ENCODE measurements at regions not wholly inside any gene's neighbourhood (a gene's known extent, or its start where the extent isn't known, plus 50 kb on each side); places are given as distances from the start of the nearest gene placed in this dataset.

DNA sequence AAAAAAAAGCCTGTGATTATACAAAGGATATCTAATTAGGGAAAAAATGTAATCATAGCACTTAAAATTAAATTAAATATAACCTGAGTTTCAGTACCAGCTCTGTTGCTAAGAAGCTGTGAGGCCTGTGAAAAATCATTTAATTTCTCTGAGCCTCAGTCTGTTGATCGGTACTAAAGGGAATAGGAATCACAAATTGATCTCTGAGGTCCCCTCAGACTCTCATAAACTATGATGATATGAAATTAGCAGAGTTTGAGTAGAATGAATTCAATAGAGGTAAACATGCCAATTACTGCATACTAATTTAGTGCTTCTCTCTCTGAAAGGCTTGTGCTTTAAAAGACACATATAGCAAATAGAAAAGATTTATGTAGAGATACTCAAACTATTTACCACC is 416.8 kb upstream of the NCAM2 start:
- H3K9me3 Mint-ChIP-seq, result peaks cover 1% of the 10 kb centered on the region
- H3K4me3 Mint-ChIP-seq, result no peak overlapping the region
- no peak overlapping the region for H3K27ac Mint-ChIP-seq
- no peak for DNase-seq (ENCODE audit: low spot score in 2 of 2)
- ATAC-seq (ENCODE audit: low read depth), result no peak
- no peaks in the 10 kb centered on the region for H3K36me3 Mint-ChIP-seq
- no peaks in the 10 kb centered on the region for H3K4me1 Mint-ChIP-seq
- H3K27me3 Mint-ChIP-seq, result no peaks in the 10 kb centered on the region

DNA sequence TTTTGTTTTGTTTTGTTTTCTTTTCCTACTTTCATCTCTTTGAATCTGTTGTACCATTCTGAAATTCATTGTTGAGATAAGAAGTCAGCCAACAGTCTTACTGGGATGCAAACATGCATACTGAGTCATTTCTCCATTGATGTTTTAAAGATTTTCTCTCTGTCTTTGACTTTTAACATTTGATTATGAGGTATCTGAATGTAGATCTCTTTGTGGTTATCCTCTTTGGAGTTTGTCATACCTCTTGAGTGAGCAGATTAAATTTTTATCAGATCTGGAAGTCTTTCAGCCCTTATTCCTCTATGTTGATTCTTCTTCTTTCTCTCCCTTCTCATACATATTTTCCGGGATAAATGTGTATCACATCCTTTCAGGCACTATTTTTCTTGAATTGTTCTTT is 406.9 kb upstream of the NCAM2 start:
- Mint-ChIP-seq H3K9me3 (peaks cover 4% of the 10 kb centered on the region), H3K4me3 (no peak overlapping the region), H3K4me1 (no peaks in the 10 kb centered on the region), H3K27me3 (no peaks in the 10 kb centered on the region), H3K27ac (no peak overlapping the region), H3K36me3 (no peaks in the 10 kb centered on the region)
- DNase-seq (ENCODE audit: low spot score in 2 of 2) (no peak), ATAC-seq (ENCODE audit: low read depth) (no peak)

DNA sequence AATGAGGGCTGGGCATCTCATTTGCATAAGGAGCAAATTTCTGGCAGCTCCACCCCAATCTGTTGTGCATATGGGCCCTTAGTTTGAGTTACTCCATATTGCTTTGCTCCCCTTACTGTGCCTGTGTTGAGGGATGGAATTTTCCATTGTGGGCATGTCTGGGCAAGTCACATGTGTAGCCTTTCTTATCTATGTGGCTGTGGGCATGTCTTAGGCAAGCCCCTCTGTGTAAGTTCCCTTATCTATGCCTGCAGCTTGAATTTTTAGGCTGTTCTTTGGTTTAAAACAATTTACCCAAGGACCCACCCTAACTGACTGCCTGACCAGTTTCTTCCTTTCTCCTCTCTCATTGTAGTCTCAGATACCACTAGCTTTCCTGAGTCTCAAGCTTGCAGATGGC is 405.7 kb upstream of the NCAM2 start:
- no peak overlapping the region for H3K4me3 Mint-ChIP-seq
- ATAC-seq (ENCODE audit: low read depth), result no peak
- no peak for DNase-seq (ENCODE audit: low spot score in 2 of 2)
- peaks cover 4% of the 10 kb centered on the region for H3K9me3 Mint-ChIP-seq
- no peak overlapping the region for H3K27ac Mint-ChIP-seq
- H3K27me3 Mint-ChIP-seq, result no peaks in the 10 kb centered on the region
- no peaks in the 10 kb centered on the region for H3K4me1 Mint-ChIP-seq
- no peaks in the 10 kb centered on the region for H3K36me3 Mint-ChIP-seq

DNA sequence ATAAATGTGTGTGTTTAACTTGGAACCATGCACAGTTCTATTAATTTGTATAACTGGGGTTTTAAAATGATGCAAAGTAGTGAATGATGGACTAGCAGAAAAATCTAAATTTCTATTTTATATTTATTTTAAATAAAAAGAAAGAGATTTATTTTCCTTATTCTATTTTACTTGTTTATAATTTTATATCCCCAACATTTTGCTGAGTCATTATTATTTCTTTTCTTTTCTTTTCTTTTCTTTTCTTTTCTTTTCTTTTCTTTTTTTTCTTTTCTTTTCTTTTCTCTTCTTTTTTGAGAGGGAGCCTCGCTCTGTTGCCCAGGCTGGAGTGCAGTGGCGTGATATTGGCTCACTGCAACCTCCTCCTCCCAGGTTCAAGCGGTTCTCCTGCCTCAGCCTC is 395.0 kb upstream of the NCAM2 start:
- no peaks in the 10 kb centered on the region for H3K4me1 Mint-ChIP-seq
- H3K27me3 Mint-ChIP-seq, result no peaks in the 10 kb centered on the region
- DNase-seq (ENCODE audit: low spot score in 2 of 2), result no peak
- H3K27ac Mint-ChIP-seq, result no peak overlapping the region
- H3K36me3 Mint-ChIP-seq, result no peaks in the 10 kb centered on the region
- no peak for ATAC-seq (ENCODE audit: low read depth)
- peaks cover 3% of the 10 kb centered on the region for H3K9me3 Mint-ChIP-seq
- H3K4me3 Mint-ChIP-seq, result no peak overlapping the region

DNA sequence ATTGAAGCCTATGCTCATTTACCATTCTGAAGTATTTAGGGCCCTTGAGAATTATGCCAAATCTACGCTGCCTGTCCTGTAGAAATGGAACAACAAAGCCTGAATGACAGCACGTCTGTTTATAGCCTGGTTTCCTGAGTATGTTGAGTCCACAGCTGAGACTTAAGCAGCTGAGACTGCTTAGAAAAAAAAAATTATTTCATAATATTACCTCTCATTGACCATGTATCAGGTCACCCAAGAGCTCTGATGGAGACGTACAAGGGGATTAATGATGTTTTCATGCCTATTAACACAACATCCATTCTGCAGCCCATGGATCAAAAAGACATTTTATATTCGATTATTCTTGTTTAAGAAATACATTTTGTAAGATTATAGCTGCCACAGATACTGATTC is 387.2 kb upstream of the NCAM2 start:
- no peaks in the 10 kb centered on the region for H3K27me3 Mint-ChIP-seq
- DNase-seq (ENCODE audit: low spot score in 2 of 2) (no peak), ATAC-seq (ENCODE audit: low read depth) (no peak)
- no peaks in the 10 kb centered on the region for H3K4me1 Mint-ChIP-seq
- no peak overlapping the region for H3K4me3 Mint-ChIP-seq
- peaks cover 6% of the 10 kb centered on the region for H3K9me3 Mint-ChIP-seq
- no peak overlapping the region for H3K27ac Mint-ChIP-seq
- no peaks in the 10 kb centered on the region for H3K36me3 Mint-ChIP-seq

DNA sequence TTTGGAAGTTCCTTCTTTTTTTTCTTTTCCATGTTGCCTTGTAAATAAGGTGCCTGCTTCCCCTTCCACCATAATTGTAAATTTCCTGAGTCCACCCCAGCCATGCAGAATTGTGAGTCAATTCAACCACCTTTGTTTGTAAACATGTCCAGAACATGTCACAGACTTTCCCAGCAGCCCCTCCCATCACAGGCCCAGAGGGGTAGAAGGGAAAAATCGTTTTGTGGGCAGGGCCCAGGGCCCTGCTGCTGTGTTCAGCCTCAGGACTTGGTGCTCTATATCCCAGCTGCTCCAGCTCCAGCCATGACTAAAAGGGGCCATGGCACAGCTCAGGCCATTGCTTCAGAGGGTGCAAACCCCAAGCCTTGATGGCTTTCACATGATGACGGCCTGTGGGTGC is 384.6 kb upstream of the NCAM2 start:
- Mint-ChIP-seq H3K4me3 (no peak overlapping the region), H3K27me3 (no peaks in the 10 kb centered on the region), H3K4me1 (no peaks in the 10 kb centered on the region), H3K9me3 (peaks cover 4% of the 10 kb centered on the region), H3K36me3 (no peaks in the 10 kb centered on the region), H3K27ac (no peak overlapping the region)
- DNase-seq (ENCODE audit: low spot score in 2 of 2) (no peak), ATAC-seq (ENCODE audit: low read depth) (no peak)

DNA sequence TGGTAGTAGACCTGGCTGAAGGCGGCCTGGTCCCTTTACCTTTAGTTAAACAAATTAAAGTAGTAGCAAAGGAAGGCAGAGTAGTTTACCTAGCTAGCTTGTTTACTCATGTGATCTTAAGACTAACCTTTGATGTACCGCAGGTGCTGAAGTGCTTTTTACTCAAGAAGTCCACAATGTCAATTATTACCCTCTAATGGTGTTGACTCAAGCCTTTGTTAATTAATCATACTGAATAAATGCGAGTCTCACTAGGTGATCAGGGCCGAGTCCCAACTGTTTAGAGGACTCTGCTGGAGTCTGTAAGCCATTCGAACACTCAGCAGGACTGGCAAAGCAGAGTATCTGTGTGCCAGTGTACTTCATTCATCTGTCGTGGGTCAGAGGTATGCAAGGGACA is 381.1 kb upstream of the NCAM2 start:
- Mint-ChIP-seq H3K36me3 (no peaks in the 10 kb centered on the region), H3K4me1 (no peaks in the 10 kb centered on the region)
- no peak for ATAC-seq (ENCODE audit: low read depth)

DNA sequence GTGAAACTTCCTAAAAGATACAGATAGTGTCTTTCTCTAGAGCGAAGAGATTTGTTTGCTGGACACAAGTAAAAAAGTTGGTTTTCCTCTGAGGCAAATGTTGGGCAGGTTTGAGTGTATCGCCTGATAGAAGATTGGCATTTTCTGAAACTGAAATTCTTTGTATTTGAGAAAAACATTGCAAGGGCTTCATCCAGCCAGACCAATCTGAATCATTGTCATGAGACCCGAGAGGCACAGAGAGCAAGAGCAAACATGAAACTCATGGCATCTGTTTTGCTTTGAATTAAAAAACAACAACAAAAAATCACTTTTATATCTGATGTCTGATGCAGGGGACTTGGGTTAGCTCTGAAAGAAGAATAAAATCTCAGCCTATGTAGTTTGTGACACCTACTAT is 379.3 kb upstream of the NCAM2 start:
- Mint-ChIP-seq H3K4me1 (no peaks in the 10 kb centered on the region), H3K9me3 (peaks cover 6% of the 10 kb centered on the region), H3K4me3 (no peak overlapping the region), H3K27me3 (no peaks in the 10 kb centered on the region), H3K27ac (no peak overlapping the region), H3K36me3 (no peaks in the 10 kb centered on the region)
- no peak for ATAC-seq (ENCODE audit: low read depth)
- no peak for DNase-seq (ENCODE audit: low spot score in 2 of 2)

More for the DNA sequence above, 381.1 kb upstream of the NCAM2 start:
- DNase-seq (ENCODE audit: low spot score in 2 of 2), result no peak
- peaks cover 6% of the 10 kb centered on the region for H3K9me3 Mint-ChIP-seq
- no peak overlapping the region for H3K4me3 Mint-ChIP-seq
- H3K27ac Mint-ChIP-seq, result no peak overlapping the region
- no peaks in the 10 kb centered on the region for H3K27me3 Mint-ChIP-seq

DNA sequence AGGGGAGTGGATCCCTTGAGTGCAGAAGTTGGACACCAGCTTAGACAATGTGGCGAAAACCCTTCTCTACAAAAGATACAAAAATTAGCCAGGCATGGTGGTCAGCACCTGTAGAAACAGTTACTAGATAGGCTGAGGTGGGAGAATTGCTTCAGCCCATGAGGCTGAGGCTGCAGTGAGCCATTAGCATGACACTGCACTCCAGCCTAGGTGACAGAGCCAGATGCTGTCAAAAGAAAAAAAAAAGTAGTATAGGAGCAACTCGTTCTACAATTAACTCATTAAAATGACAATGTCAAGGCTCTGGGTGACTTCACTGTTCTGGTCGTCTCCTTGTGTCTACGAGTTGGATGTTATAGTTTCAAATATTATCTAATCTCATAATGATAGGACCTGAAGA is 370.6 kb upstream of the NCAM2 start:
- H3K36me3 Mint-ChIP-seq, result no peaks in the 10 kb centered on the region
- no peak for ATAC-seq (ENCODE audit: low read depth)
- no peak overlapping the region for H3K4me3 Mint-ChIP-seq

DNA sequence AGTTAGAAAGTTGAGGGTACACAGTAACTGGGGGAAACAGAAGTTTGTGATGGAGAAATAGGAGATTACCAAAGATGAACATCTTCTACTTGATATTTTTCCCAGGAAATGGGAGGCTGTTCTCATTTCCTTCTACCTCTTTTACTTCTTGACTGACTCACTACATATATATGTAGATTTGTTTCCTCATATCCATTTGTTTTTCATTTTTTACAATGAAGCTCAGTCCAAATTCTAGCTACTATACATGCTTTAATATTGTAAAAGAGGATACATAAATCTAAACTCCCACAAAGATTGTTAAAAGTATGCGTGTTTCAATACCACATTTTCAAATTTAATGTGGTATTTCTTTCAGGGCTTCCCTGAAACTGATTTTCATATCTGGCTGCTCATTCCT is 366.6 kb upstream of the NCAM2 start:
- DNase-seq (ENCODE audit: low spot score in 2 of 2), result no peak
- Mint-ChIP-seq H3K4me1 (no peaks in the 10 kb centered on the region), H3K27ac (no peak overlapping the region), H3K27me3 (no peaks in the 10 kb centered on the region), H3K4me3 (no peak overlapping the region), H3K9me3 (no peaks in the 10 kb centered on the region), H3K36me3 (no peaks in the 10 kb centered on the region)
- no peak for ATAC-seq (ENCODE audit: low read depth)

More for the DNA sequence above, 370.6 kb upstream of the NCAM2 start:
- Mint-ChIP-seq H3K27me3 (no peaks in the 10 kb centered on the region), H3K9me3 (peaks cover 3% of the 10 kb centered on the region), H3K4me1 (no peaks in the 10 kb centered on the region), H3K27ac (no peak overlapping the region)
- no peak for DNase-seq (ENCODE audit: low spot score in 2 of 2)

DNA sequence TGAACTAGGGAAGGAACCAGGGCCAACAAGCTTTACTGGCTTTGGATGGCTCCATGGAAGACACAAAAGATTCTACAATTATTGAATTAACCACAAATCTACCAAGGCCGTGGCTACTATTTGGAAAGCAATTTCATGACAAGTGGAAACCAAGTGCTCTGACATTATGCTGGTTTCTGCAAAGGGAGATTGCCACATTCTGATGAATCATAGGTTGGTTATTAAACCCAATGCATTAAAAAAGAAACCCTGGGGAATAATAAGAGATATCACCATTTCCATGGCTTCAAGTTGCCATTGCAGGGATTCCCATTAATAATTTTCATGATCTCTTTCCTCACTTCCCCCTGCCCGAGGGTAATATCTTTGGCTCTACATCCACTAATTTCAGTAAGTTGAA is 359.2 kb upstream of the NCAM2 start:
- no peak for ATAC-seq (ENCODE audit: low read depth)
- no peaks in the 10 kb centered on the region for H3K4me1 Mint-ChIP-seq
- H3K36me3 Mint-ChIP-seq, result no peaks in the 10 kb centered on the region
- no peak overlapping the region for H3K27ac Mint-ChIP-seq
- no peaks in the 10 kb centered on the region for H3K27me3 Mint-ChIP-seq
- peaks cover 3% of the 10 kb centered on the region for H3K9me3 Mint-ChIP-seq
- no peak overlapping the region for H3K4me3 Mint-ChIP-seq
- no peak for DNase-seq (ENCODE audit: low spot score in 2 of 2)

DNA sequence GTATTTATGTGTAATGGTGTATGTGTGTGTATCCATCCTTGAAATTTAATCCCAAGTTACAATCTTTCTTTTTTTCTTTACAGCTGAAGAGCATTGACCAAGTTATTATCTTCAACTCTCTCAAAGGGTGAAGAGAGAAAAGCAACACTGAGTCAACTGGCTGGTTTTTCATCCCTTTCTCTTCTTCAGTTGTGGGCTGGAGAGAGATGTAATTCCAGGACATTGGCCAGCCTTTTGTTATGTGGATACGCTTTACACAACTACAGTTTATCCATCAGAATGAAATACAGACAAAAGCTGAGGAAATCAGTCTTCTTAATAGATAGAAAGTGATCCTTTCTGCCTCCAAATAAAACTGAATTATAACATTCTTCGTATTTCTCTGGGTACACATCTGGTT is 357.0 kb upstream of the NCAM2 start:
- Mint-ChIP-seq H3K27me3 (no peaks in the 10 kb centered on the region), H3K9me3 (peaks cover 3% of the 10 kb centered on the region), H3K36me3 (no peaks in the 10 kb centered on the region), H3K4me3 (no peak overlapping the region), H3K27ac (no peak overlapping the region), H3K4me1 (no peaks in the 10 kb centered on the region)
- no peak for ATAC-seq (ENCODE audit: low read depth)
- DNase-seq (ENCODE audit: low spot score in 2 of 2), result no peak

DNA sequence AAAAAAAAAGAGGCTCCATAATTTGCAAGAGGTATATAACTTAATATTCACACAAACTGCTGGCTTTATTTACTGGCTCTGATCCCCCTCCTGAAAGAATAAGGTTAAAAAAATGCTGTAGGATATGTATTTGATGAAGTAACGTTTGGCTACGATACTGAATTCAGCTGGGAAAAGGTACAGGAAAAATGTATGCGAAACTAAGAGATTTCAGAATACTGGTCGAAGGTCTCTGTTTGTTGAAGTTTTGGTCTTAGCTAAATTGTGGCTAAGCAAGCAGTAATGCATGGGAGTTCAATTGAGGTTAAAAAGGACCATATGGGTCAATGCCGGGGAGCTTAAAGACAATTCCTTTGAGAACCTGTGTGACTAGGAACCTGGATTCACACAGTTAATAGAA is 355.5 kb upstream of the NCAM2 start:
- H3K36me3 Mint-ChIP-seq, result no peaks in the 10 kb centered on the region
- ATAC-seq (ENCODE audit: low read depth) (no peak), DNase-seq (ENCODE audit: low spot score in 2 of 2) (no peak)
- H3K9me3 Mint-ChIP-seq, result peaks cover 3% of the 10 kb centered on the region
- no peak overlapping the region for H3K27ac Mint-ChIP-seq
- H3K27me3 Mint-ChIP-seq, result no peaks in the 10 kb centered on the region
- no peak overlapping the region for H3K4me3 Mint-ChIP-seq
- H3K4me1 Mint-ChIP-seq, result no peaks in the 10 kb centered on the region

DNA sequence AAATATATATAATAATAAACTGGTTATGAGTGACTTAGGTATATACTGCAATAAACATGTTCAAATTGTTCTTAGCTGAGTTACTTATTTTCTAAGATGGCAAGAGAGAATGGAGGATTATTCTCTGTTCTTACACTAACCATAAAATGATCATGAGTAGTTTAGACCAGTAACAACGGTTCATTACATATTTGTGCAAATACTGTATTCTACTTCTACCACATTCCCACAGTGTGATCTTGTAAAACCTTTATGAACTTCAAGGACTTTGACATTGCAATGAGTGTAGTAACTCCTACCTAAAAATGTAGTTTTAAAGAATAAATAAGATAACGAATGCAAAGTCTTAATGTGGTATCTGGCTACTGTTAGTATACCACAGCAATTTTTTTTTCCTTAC is 353.7 kb upstream of the NCAM2 start:
- Mint-ChIP-seq H3K9me3 (peaks cover 4% of the 10 kb centered on the region), H3K4me3 (no peak overlapping the region), H3K36me3 (no peaks in the 10 kb centered on the region), H3K4me1 (no peaks in the 10 kb centered on the region), H3K27me3 (no peaks in the 10 kb centered on the region), H3K27ac (no peak overlapping the region)
- no peak for DNase-seq (ENCODE audit: low spot score in 2 of 2)
- no peak for ATAC-seq (ENCODE audit: low read depth)

DNA sequence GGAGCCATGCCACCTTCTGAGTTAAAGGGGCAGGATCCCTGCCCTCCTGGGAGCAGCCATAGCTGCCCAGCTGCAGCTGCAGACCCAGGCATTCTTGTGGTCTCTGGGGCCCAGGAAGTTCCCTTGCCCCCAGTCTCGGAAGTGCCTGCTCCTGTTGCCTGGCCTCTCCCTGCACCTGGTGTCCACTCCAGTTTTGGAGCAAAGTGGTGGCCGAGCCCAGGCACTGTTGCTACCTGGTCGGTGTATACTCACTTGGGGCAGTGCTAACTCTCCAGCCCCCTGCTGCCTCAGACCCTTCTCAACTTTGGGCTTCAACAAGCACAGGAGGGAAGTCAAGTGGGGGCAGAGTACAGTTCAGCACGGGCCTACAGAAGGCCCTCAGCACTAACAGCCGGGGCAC is 352.9 kb upstream of the NCAM2 start:
- no peaks in the 10 kb centered on the region for H3K36me3 Mint-ChIP-seq
- H3K27me3 Mint-ChIP-seq, result no peaks in the 10 kb centered on the region
- DNase-seq (ENCODE audit: low spot score in 2 of 2), result no peak
- no peaks in the 10 kb centered on the region for H3K4me1 Mint-ChIP-seq
- H3K4me3 Mint-ChIP-seq, result no peak overlapping the region
- H3K9me3 Mint-ChIP-seq, result peaks cover 4% of the 10 kb centered on the region
- ATAC-seq (ENCODE audit: low read depth), result no peak
- no peak overlapping the region for H3K27ac Mint-ChIP-seq
